Smooth muscle cell (in vitro differentiated cells): ENCODE measurements at regions not wholly inside any gene's neighbourhood (a gene's known extent, or its start where the extent isn't known, plus 50 kb on each side); places are given as distances from the start of the nearest gene placed in this dataset.

Experiments used
- DNase-seq: peaks from one replicate; lab custom pipeline; 2025; ENCODE audit not compliant: unreplicated experiment; lab: John Stamatoyannopoulos, UW
- H2AFZ ChIP-seq: fragments of 200-600 bp; sonication (generic); 2 replicates; pipeline ENCODE4 v1.6.0; 2016; ENCODE audit warnings: antibody characterized with exemption, low read depth, mild to moderate bottlenecking
- H3F3A ChIP-seq: fragments of 200-600 bp; sonication (generic); 2 replicates; pipeline ENCODE4 v1.6.0; 2017; ENCODE audit warnings: antibody characterized with exemption, low read depth
- H3K27ac ChIP-seq: fragments of 200-600 bp; sonication (generic); 2 replicates; pipeline ENCODE4 v1.5.1; 2016; ENCODE audit warnings: low read depth, mild to moderate bottlenecking
- H3K27me3 ChIP-seq: fragments of 200-600 bp; sonication (generic); 2 replicates; pipeline ENCODE4 v1.6.1; 2016; ENCODE audit warnings: low read depth, mild to moderate bottlenecking
- H3K36me3 ChIP-seq: fragments of 200-600 bp; sonication (generic); 2 replicates; pipeline ENCODE4 v1.5.1; 2016; ENCODE audit warnings: low read depth
- H3K4me1 ChIP-seq: fragments of 200-600 bp; sonication (generic); 2 replicates; pipeline ENCODE4 v1.5.1; 2016; ENCODE audit warnings: low read depth
- H3K4me2 ChIP-seq: fragments of 200-600 bp; sonication (generic); 2 replicates; pipeline ENCODE4 v1.6.0; 2016; ENCODE audit warnings: mild to moderate bottlenecking
- H3K4me3 ChIP-seq: fragments of 200-600 bp; sonication (generic); 2 replicates; pipeline ENCODE4 v1.5.1; 2016; ENCODE audit warnings: mild to moderate bottlenecking
- H3K79me2 ChIP-seq: fragments of 200-600 bp; sonication (generic); 2 replicates; pipeline ENCODE4 v1.6.0; 2016; ENCODE audit warnings: low read depth, mild to moderate bottlenecking
- H3K9ac ChIP-seq: fragments of 200-600 bp; sonication (generic); 2 replicates; pipeline ENCODE4 v1.6.0; 2016; ENCODE audit warnings: low read depth
- H3K9me3 ChIP-seq: fragments of 200-600 bp; sonication (generic); replicated peaks from 2 replicates; pipeline ENCODE4 v1.5.1; 2016; ENCODE audit warnings: low read depth
- H4K20me1 ChIP-seq: fragments of 200-600 bp; sonication (generic); 2 replicates; pipeline ENCODE4 v1.6.0; 2016; ENCODE audit warnings: low read depth
- CTCF ChIP-seq: fragments of 200-600 bp; sonication (generic); IDR thresholded peaks from 2 replicates; pipeline ENCODE4 v1.5.1; 2017; ENCODE audit warnings: borderline replicate concordance, mild to moderate bottlenecking, antibody characterized with exemption; ENCODE audit not compliant: insufficient read depth, poor library complexity, severe bottlenecking
- WGBS: methylation state at CpG from one replicate; pipeline ENCODE4 v1.1.7; 2016; ENCODE audit warnings: low lambda C conversion rate; 5-methylcytosine and 5-hydroxymethylcytosine counted together

DNA sequence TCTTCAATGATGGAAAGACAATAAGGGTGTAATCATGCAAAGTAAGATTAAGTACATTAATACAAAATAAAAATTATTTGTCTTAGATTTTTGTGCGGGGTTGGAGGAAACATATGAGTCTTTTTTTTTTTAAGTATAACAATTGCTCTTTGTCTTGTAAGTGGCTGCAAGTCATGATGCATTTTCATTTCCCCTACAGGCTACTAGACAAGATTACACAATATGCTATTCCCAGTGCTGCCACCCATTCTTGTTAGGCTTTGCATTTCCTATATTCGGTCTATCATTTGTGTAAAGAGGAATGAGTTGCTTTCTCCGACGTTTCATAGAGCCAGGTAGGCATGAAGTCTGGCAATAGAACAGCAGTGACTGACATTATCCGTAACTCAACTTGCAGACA lies 294.2 kb upstream of the CYLC2 start:
- DNase-seq, result no peak
- H3K4me1 ChIP-seq, result no peaks in the 10 kb centered on the region
- no peaks in the 10 kb centered on the region for H3K36me3 ChIP-seq
- H3K4me2 ChIP-seq, result no peak overlapping the region
- H3K9ac ChIP-seq, result no peak overlapping the region
- no peaks in the 10 kb centered on the region for H3K9me3 ChIP-seq
- no peaks in the 10 kb centered on the region for H3K79me2 ChIP-seq
- H3F3A ChIP-seq, result no peaks in the 10 kb centered on the region
- WGBS, result 64% methylated on average over 5 of the region's 5 CpGs
- H3K4me3 ChIP-seq, result no peak overlapping the region
- H3K27ac ChIP-seq, result no peak overlapping the region
- H4K20me1 ChIP-seq, result no peaks in the 10 kb centered on the region
- no peak overlapping the region for H2AFZ ChIP-seq
- TF ChIP-seq CTCF, result no peak
- no peaks in the 10 kb centered on the region for H3K27me3 ChIP-seq

- Histone ChIP-seq H3K79me2 (no peaks in the 10 kb centered on the region), H3K4me3 (no peak overlapping the region), H4K20me1 (no peaks in the 10 kb centered on the region), H3K9me3 (no peaks in the 10 kb centered on the region), H3F3A (no peaks in the 10 kb centered on the region), H3K36me3 (no peaks in the 10 kb centered on the region), H3K4me2 (no peak overlapping the region), H3K27me3 (no peaks in the 10 kb centered on the region), H3K9ac (no peak overlapping the region), H2AFZ (no peak overlapping the region), H3K27ac (no peak overlapping the region), H3K4me1 (no peaks in the 10 kb centered on the region)
- 87% methylated on average over 3 of the region's 3 CpGs for WGBS
- no peak for TF ChIP-seq CTCF
- no peak for DNase-seq
These were observed 325.9 kb upstream of the CYLC2 start for GRCh38 chr9:102669220-102669619.

GRCh38 chr9:102652471-102652870 lies 342.7 kb upstream of the CYLC2 start:
- no peaks in the 10 kb centered on the region for H3K27me3 ChIP-seq
- TF ChIP-seq CTCF, result no peak
- H2AFZ ChIP-seq, result no peak overlapping the region
- H3F3A ChIP-seq, result no peaks in the 10 kb centered on the region
- no peak overlapping the region for H3K4me2 ChIP-seq
- DNase-seq, result no peak
- no peak overlapping the region for H3K27ac ChIP-seq
- no peak overlapping the region for H3K9ac ChIP-seq
- H3K9me3 ChIP-seq, result no peaks in the 10 kb centered on the region
- no peaks in the 10 kb centered on the region for H4K20me1 ChIP-seq
- no peaks in the 10 kb centered on the region for H3K79me2 ChIP-seq
- H3K4me1 ChIP-seq, result no peaks in the 10 kb centered on the region
- WGBS, result 93% methylated on average over 5 of the region's 5 CpGs
- H3K4me3 ChIP-seq, result no peak overlapping the region
- H3K36me3 ChIP-seq, result no peaks in the 10 kb centered on the region

DNA sequence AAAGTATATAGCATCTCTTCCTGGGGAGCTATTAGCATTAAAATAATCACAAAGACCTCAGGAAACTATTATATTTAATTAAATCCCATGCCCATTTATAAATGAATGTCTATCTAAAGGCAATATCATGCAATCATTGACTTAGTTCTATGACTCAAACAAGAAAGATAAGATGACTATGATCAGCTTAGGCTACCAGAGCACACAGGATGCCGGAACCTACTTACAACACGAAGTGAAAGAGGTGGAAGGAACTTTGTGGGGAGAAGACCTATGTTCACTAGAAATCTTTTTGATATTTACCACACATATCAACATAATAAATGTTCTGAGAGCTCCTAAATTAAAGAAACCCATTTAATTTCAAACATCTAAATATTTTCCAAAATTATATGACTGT lies 344.2 kb upstream of the CYLC2 start:
- WGBS, result 89% methylated on average over 2 of the region's 2 CpGs

More for the DNA sequence above, 344.2 kb upstream of the CYLC2 start:
- H3K9ac ChIP-seq, result no peak overlapping the region
- H3K79me2 ChIP-seq, result no peaks in the 10 kb centered on the region
- H2AFZ ChIP-seq, result no peak overlapping the region
- TF ChIP-seq CTCF, result no peak
- no peaks in the 10 kb centered on the region for H3K4me1 ChIP-seq
- H4K20me1 ChIP-seq, result no peaks in the 10 kb centered on the region
- no peaks in the 10 kb centered on the region for H3K27me3 ChIP-seq
- H3K4me2 ChIP-seq, result no peak overlapping the region
- no peak overlapping the region for H3K4me3 ChIP-seq
- H3K9me3 ChIP-seq, result no peaks in the 10 kb centered on the region
- no peaks in the 10 kb centered on the region for H3K36me3 ChIP-seq
- H3K27ac ChIP-seq, result no peak overlapping the region
- no peak for DNase-seq
- H3F3A ChIP-seq, result no peaks in the 10 kb centered on the region
